ENCODE measurements at regions not wholly inside any gene's neighbourhood (a gene's known extent, or its start where the extent isn't known, plus 50 kb on each side); places are given as distances from the start of the nearest gene placed in this dataset.

GRCh38 chr18:8458546-8459215, 150.6 kb upstream of the RAB12 start:
- H3K36me3 ChIP-seq (ENCODE audit: control insufficient read depth in 2 of 2, insufficient read depth in 1 of 2, low read length in 2 of 2): no peaks in the 10 kb centered on the region
- H3K27ac ChIP-seq (ENCODE audit: extremely low read depth, low read depth, low read length): no peak overlapping the region
- POLR2A ChIA-PET: no interaction called here
- no peak overlapping the region for H3K4me3 ChIP-seq (ENCODE audit: low read depth, low read length)
- TF ChIP-seq KLF10 (tag by site-specific recombination; IDR thresholded peaks at IDR 0.05) (no peak), ZSCAN16 (tag by site-specific recombination; IDR thresholded peaks at IDR 0.05) (no peak), ZNF354C (tag by site-specific recombination; IDR thresholded peaks at IDR 0.05; ENCODE audit: borderline replicate concordance, low read depth) (no peak), ZNF623 (tag by site-specific recombination; IDR thresholded peaks at IDR 0.05) (no peak), BCL11B (tag by site-specific recombination; IDR thresholded peaks at IDR 0.05; ENCODE audit: low read depth) (no peak), CTCF (tag by site-specific recombination; IDR thresholded peaks at IDR 0.05) (no peak), HIC1 (tag by site-specific recombination; IDR thresholded peaks at IDR 0.05) (no peak), ZNF558 (tag by site-specific recombination; IDR thresholded peaks at IDR 0.05) (no peak)
- CTCF ChIA-PET: interaction anchor here (0.7 kb wide), 1 partner anchor 529 kb away, joined by 4 read pairs; no protein-coding TSS in a partner anchor
- no peaks in the 10 kb centered on the region for H3K9me3 ChIP-seq (ENCODE audit: control insufficient read depth, insufficient read depth, low read depth, low read length)
- no peaks in the 10 kb centered on the region for H3K4me1 ChIP-seq (ENCODE audit: control insufficient read depth, insufficient read depth, low read length)

- CTCF ChIA-PET: no interaction called here
- POLR2A ChIA-PET: no interaction called here
Observed at GRCh38 chr18:8460748-8461147, 148.5 kb upstream of the RAB12 start.

GRCh38 chr18:8461544-8461943, 147.7 kb upstream of the RAB12 start:
- Histone ChIP-seq H3K36me3 (ENCODE audit: control insufficient read depth in 2 of 2, insufficient read depth in 1 of 2, low read length in 2 of 2) (no peaks in the 10 kb centered on the region), H3K9me3 (ENCODE audit: control insufficient read depth, insufficient read depth, low read depth, low read length) (no peaks in the 10 kb centered on the region), H3K27ac (ENCODE audit: extremely low read depth, low read depth, low read length) (no peak overlapping the region), H3K4me3 (ENCODE audit: low read depth, low read length) (no peak overlapping the region), H3K4me1 (ENCODE audit: control insufficient read depth, insufficient read depth, low read length) (no peaks in the 10 kb centered on the region)
- POLR2A ChIA-PET: no interaction called here
- TF ChIP-seq ZNF560 (tag by site-specific recombination; IDR thresholded peaks at IDR 0.05; ENCODE audit: borderline replicate concordance) (no peak), ZNF555 (tag by site-specific recombination; conservative IDR thresholded peaks at IDR 0.05) (no peak), TRIM28 (IDR thresholded peaks at IDR 0.05; ENCODE audit: borderline replicate concordance, low read length) (peak; percentile 26; the same call in 1 of the 2 replicates), PBX3 (CRISPR knock-in tag; IDR thresholded peaks at IDR 0.05) (no peak)
- CTCF ChIA-PET: interaction anchor here (1.0 to 2.9 kb wide), 2 partner anchors 12 to 18 kb away, joined by 8 to 14 read pairs; no protein-coding TSS in a partner anchor

More at GRCh38 chr18:8460748-8461147, 148.5 kb upstream of the RAB12 start:
- H3K4me1 ChIP-seq (ENCODE audit: control insufficient read depth, insufficient read depth, low read length): no peaks in the 10 kb centered on the region
- H3K4me3 ChIP-seq (ENCODE audit: low read depth, low read length): no peak overlapping the region
- no peak overlapping the region for H3K27ac ChIP-seq (ENCODE audit: extremely low read depth, low read depth, low read length)
- TF ChIP-seq ZNF473 (tag by site-specific recombination; IDR thresholded peaks at IDR 0.05) (no peak), ZBTB20 (tag by site-specific recombination; IDR thresholded peaks at IDR 0.05) (no peak), ZSCAN16 (tag by site-specific recombination; IDR thresholded peaks at IDR 0.05) (no peak), ZIC2 (tag by site-specific recombination; IDR thresholded peaks at IDR 0.05) (no peak), GFI1B (tag by site-specific recombination; IDR thresholded peaks at IDR 0.05) (no peak), ZNF513 (tag by site-specific recombination; IDR thresholded peaks at IDR 0.05) (no peak), KLF9 (tag by site-specific recombination; IDR thresholded peaks at IDR 0.05; ENCODE audit: low read depth) (no peak), ZNF624 (tag by site-specific recombination; IDR thresholded peaks at IDR 0.05) (no peak), OVOL3 (tag by site-specific recombination; IDR thresholded peaks at IDR 0.05) (no peak), ZNF529 (tag by site-specific recombination; IDR thresholded peaks at IDR 0.05; ENCODE audit: insufficient replicate concordance) (no peak)
- H3K9me3 ChIP-seq (ENCODE audit: control insufficient read depth, insufficient read depth, low read depth, low read length): no peaks in the 10 kb centered on the region
- no peaks in the 10 kb centered on the region for H3K36me3 ChIP-seq (ENCODE audit: control insufficient read depth in 2 of 2, insufficient read depth in 1 of 2, low read length in 2 of 2)
